ENCODE measurements at regions not wholly inside any gene's neighbourhood (a gene's known extent, or its start where the extent isn't known, plus 50 kb on each side); places are given as distances from the start of the nearest gene placed in this dataset.

- TF ChIP-seq FOXA1 (IDR thresholded peaks at IDR 0.05) (no peak), SP1 (IDR thresholded peaks at IDR 0.05) (no peak)
Measured at GRCh38 chr3:145188079-145188770, 972.8 kb downstream of the PLOD2 start.
